ENCODE measurements at regions not wholly inside any gene's neighbourhood (a gene's known extent, or its start where the extent isn't known, plus 50 kb on each side); places are given as distances from the start of the nearest gene placed in this dataset.

DNA sequence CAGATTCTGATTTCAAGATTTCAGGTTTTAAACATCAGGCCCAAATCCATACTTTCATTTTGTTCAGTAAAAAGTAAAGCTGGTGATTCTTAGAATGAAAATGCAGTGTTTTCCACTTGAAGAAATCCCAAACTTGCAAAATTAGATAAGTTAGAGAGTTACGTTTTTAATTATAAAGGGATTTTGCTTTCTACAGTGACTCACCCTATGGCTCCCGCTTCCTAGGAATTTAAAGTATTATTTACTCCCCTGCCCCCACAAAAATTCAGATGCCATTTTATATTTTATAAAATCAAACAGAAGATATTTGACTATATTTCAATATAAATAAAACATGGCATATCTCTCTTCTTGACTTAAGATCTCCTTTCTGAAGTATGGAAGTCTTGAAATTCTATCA lies 402.9 kb downstream of the ZSWIM6 start:
- in situ Hi-C loops (cut with HindIII; ENCODE audit: low sequenced_read_pairs), result no loop called here

- in situ Hi-C loops (cut with HindIII; ENCODE audit: low sequenced_read_pairs), result no loop called here
Measured at GRCh38 chr5:61735531-61735930, 403.5 kb downstream of the ZSWIM6 start.

GRCh38 chr5:61735995-61736394 lies 403.9 kb downstream of the ZSWIM6 start:
- in situ Hi-C loops (cut with HindIII; ENCODE audit: low sequenced_read_pairs), result no loop called here

DNA sequence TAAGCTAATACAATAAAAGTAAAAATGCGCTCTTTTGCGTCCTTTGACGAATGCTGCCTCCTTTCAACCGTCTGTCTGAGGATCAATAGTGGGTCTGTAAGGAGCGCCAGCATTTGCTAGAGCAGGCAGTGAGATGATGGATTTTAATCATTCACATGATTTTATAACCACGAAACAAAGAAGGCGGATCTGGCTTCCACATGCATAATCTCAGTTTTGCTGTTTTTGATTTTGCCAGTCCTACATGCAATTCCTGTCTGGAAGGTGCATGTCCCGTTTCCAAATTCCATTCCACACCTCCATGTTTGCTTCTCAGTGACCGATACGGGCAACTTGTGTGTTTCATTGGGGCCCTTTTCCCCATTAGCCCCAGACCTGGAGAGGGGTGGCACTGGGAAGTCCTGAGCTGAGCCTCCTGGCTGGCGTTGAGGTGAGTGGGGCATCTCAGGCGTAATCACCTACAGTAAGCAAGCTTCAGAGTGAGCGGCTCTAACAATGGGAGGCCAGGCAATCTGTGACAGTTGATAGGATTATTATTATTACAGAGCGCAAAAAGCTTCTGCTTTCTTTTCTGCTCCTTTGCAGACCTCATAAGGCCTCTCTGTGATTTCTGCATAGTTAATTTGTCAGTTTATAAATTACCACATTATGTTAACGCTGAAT lies 405.4 kb downstream of the ZSWIM6 start:
- in situ Hi-C loops (cut with HindIII; ENCODE audit: low sequenced_read_pairs), result no loop called here

- in situ Hi-C loops (cut with HindIII; ENCODE audit: low sequenced_read_pairs), result no loop called here
Measured at GRCh38 chr5:61737964-61738340, 405.9 kb downstream of the ZSWIM6 start.

DNA sequence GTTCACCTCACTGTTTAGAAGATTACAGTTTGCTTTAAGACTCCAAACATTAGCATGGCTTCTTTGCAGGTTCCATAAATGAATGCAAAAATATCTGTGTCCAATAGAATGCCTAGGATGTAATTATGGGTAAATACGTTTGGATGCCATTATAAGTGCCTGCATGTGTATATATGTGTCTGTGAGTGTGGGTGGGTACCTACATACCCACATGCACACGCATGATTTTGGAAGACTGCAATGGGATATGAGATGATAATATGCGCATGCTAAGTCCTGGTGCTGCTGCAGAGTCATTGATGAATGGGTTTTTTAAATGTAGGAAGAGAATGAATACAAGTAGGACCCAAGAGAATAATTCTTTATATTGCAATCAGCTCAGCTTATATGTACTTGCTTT lies 406.4 kb downstream of the ZSWIM6 start:
- in situ Hi-C loops (cut with HindIII; ENCODE audit: low sequenced_read_pairs), result no loop called here

- in situ Hi-C loops (cut with HindIII; ENCODE audit: low sequenced_read_pairs), result no loop called here
Measured at GRCh38 chr5:61744690-61745619, 412.9 kb downstream of the ZSWIM6 start.

DNA sequence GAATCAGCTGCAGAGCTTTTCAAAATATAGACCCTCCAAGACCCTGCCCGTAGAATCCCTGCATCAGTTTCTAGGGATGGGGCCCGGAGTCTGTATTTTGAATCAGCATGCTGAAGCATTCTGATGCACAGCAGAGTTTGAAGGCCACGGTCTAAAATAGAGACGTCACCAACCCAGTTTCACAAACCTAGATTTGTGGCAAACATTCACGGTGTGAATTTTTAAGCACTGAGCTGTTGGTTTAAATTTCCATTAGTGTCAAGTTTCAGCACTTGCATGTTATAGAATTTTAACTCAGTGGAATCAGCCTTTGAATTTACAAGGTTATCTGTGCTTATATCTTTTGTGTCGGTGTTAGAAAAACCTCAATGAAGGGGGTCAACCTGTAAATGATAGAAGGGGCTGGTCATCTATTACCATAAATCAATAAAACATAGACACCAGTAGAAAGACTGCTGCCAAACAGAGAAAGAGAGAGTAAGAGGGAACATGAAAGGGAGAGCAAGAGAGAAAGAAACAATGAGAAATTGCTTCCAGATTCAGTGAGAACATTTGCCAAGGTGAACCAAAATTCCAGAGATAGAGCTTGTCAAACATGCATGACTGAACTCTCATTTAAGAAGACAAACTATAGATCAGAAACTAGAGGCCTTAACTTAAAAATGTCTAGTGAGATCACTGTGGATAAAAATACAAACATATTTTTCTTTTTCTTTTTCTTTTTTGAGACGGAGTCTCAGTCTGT lies 414.9 kb downstream of the ZSWIM6 start:
- in situ Hi-C loops (cut with HindIII; ENCODE audit: low sequenced_read_pairs), result no loop called here

DNA sequence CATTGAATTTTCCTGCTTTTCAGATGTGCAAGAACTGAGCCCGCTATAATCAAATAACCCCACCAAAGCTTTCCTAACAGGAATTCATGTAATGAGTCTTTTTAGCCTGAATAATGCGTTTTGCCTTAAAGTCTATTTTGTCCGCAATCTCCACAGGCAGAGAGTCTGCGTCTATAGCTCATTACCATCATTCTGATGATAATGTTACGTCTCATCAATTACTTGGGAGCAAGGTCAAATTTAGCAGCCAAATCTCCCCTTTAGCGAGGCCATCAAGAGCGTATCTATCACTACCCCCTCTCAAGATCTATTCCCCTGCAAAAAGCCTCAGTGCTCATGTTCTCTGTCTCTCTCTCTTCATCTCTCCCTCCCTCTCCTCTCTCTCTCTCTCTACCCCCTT lies 416.1 kb downstream of the ZSWIM6 start:
- in situ Hi-C loops (cut with HindIII; ENCODE audit: low sequenced_read_pairs), result no loop called here

DNA sequence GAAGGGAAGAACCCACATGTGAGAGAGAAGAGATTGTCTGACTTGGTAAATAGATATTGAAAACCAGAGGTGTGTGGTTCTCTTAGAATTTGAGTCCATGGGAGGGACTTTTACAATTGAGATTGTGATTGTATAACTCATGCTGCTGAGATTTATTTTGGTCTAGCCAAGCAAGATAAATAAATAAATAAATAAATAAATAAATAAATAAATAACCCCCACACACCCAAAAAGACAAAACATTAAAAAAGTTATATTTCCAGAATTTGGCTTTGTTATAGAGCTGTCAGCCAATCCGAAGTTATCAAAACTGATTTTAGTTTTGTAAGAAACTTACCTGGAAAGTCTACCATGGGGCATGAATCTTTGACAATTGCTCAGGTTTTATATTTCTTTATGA lies 416.6 kb downstream of the ZSWIM6 start:
- in situ Hi-C loops (cut with HindIII; ENCODE audit: low sequenced_read_pairs), result no loop called here

DNA sequence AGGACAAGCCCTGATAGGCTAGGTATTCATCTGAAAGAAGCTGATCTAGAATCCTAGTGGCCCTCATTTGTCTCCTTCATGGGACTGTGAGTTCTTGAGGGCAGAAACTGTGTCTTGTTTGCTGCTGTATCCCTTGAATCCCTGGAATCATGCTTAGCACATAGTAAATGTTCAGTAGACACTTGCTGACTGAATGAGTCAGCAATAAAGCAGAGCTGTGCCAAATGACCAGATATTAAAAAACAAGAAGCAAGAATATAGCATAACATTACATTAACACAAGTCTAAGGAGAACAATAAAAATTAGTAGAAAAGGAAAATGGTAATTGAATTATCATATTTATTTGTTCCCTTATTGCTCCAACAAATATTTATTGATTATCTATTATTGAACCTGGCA lies 420.5 kb downstream of the ZSWIM6 start:
- in situ Hi-C loops (cut with HindIII; ENCODE audit: low sequenced_read_pairs), result no loop called here

DNA sequence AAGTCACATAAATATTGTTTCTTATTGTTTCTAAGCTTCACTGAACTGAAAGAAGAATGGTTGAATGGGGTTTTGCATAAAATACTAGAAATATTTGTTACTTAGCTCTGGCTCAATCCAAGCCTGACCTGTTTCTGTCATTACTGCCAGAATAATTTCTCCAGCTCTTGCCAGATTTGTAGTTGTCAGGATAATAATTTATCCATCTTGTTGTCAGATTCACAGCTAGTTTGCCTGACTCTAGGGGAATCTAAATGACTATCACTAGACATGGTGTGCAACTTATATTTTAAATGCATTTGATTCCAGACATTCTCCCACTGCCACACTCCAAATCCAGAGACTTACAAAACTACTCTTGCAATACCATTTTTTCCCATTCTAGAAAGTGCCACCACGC lies 422.7 kb downstream of the ZSWIM6 start:
- in situ Hi-C loops (cut with HindIII; ENCODE audit: low sequenced_read_pairs), result no loop called here

GRCh38 chr5:61755726-61756222 lies 423.7 kb downstream of the ZSWIM6 start:
- in situ Hi-C loops (cut with HindIII; ENCODE audit: low sequenced_read_pairs), result no loop called here

- in situ Hi-C loops (cut with HindIII; ENCODE audit: low sequenced_read_pairs), result no loop called here
Measured at GRCh38 chr5:61758711-61759110, 426.7 kb downstream of the ZSWIM6 start.

- in situ Hi-C loops (cut with HindIII; ENCODE audit: low sequenced_read_pairs), result no loop called here
Measured at GRCh38 chr5:61765471-61765870, 433.4 kb downstream of the ZSWIM6 start.

GRCh38 chr5:61766141-61766540 lies 434.1 kb downstream of the ZSWIM6 start:
- in situ Hi-C loops (cut with HindIII; ENCODE audit: low sequenced_read_pairs), result no loop called here

GRCh38 chr5:61767231-61768080 lies 435.4 kb downstream of the ZSWIM6 start:
- in situ Hi-C loops (cut with HindIII; ENCODE audit: low sequenced_read_pairs), result no loop called here

GRCh38 chr5:61768692-61769281 lies 436.7 kb downstream of the ZSWIM6 start:
- in situ Hi-C loops (cut with HindIII; ENCODE audit: low sequenced_read_pairs), result no loop called here

DNA sequence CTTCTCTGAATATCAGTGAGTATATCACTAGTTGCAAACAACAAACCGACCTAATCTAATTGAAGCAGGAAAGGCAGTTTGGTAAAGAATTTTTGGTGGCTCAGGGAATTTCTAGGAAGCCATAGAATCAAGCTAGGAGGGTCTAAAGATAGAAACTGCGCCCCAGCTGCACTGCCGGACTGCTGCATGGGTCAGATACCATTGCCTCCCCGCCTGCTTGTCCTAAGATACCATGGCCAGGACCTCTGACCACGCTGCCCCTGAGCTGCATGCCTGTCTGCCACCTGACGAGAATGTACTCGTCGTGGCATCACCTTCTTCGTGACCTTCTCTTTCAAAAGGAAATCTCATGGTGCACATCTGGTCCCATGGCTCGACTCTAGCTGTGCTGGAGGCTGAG lies 439.0 kb downstream of the ZSWIM6 start:
- in situ Hi-C loops (cut with HindIII; ENCODE audit: low sequenced_read_pairs), result no loop called here

- in situ Hi-C loops (cut with HindIII; ENCODE audit: low sequenced_read_pairs), result no loop called here
Measured at GRCh38 chr5:61771808-61772207, 439.8 kb downstream of the ZSWIM6 start.
